Stromal cell of bone marrow (primary cell): ENCODE measurements at regions not wholly inside any gene's neighbourhood (a gene's known extent, or its start where the extent isn't known, plus 50 kb on each side); places are given as distances from the start of the nearest gene placed in this dataset.

ENCODE experiments used
- DNase-seq: peaks from one replicate; pipeline ENCODE4 v3.0.0-alpha.2; 2012; ENCODE audit warnings: low read depth

DNA sequence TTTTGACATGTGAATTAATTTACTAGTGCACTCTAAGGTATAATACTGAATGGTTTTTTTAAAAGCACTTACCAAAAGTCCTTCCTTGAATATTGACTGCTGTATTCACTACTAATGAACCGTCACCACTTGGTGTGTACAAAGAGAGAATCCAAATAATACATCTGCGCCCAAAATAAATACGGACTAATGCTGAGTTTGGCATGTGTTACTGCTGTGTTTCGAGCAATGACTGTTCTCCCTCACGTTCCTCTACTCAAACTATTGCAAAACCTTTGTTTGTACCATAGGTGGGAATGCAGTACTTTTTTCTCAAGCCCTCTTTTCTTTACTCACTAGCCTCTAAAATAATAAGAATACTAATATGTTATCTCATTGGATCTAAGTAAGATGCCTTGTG lies 305.5 kb downstream of the QKI start:
- DNase-seq: no peak

DNA sequence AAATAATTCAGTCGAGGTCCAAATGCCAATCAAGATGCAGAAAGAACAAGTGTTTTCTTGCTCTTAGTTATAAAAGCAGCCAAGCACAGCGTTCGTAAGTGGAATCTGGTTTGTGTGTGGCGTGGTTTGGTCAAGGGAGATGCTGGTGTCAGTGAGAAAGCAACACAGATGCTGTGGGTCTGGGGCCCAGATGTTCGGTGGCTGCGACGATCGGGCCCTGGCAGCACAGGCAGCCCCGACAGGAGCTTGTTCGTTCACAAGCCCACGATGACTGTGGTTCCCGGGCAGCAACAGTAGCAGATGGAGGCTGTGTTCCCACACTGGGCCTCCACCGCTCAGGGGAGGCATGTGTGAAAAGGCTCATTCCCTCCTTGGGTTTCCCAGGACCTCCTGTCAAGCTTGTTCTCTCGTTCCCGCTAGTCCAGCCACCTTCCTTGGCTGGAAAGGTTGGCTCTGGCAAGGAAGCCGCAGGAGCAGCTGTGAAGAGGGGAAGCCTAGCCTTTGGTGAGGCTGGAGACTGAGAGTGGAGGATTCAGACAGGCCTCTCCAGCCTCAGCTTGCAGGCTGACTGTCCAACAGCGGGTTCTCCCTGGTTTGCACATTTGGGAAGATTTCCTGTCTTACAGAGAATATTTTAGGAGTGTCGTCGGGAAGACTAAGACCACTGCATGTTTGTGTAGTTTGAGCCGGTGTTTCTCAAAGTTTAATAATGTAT lies 304.7 kb downstream of the QKI start:
- no peak for DNase-seq

DNA sequence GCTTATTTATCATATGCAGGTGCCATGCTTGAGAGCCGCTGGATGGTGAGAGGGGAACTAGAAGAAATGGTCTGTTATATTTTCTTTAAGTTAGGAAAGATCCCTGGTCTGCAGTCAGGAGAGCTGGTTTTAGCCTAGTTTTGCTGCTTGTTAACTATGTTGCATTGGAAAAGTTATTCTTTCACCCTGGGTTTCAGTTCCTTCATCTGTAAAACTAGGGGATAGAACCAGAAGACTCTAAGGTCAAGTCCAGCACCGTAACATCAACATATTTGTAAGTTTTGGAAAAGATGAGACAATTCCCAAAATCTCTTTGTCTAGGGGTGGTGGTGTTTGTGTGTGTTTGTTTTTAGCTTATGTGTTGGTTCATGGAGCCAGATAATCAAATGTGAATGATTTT lies 304.0 kb downstream of the QKI start:
- no peak for DNase-seq

DNA sequence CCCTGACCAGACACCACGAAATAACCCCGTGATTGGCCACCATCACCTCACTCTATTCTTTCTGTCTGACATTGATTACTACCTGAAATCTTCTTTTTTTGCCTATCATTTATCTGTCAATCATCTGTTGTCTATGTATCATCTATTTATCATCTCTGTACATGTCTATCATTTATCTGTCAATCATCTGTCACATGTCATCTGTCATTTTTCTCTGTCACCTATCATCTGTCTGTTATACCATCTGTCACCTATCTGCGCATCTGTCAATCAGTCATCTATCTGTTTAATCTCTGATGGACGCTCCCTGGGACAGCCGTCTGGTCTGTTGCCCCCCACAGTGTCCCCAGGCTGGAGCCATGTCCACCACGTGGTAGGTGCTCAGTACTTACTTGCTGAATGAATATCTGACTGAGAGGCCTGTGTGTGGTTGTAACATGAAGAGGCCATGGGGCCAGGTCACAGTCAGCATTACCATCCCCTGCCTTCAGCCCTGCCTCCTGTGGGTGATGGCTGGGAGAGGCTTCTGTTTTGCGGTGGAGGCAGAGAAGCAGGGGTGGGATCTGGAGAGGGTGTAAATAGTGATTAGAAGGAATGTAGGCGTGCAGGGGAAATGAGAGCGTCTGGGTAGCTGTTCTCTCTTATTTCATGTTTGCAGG lies 302.7 kb downstream of the QKI start:
- DNase-seq: no peak

DNA sequence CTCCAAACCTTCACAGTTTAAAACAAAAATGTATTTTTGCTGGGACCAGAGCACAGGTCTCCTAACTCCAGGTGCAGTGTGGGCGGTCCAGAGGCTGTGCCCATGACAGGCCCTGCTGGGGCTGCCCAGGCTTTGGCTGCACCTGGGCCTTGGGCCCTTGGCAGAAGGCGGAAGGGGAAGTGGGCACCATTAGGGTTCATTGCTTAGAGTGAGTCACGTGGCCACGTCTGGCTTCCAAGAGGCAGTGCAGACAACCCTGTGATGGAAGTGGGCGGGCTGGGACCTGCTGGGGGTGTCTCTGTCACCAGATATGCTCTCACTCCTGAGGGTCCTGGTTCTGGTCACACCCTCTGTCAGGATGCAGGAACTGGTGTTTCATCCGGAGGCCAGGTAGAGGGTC lies 302.2 kb downstream of the QKI start:
- no peak for DNase-seq

DNA sequence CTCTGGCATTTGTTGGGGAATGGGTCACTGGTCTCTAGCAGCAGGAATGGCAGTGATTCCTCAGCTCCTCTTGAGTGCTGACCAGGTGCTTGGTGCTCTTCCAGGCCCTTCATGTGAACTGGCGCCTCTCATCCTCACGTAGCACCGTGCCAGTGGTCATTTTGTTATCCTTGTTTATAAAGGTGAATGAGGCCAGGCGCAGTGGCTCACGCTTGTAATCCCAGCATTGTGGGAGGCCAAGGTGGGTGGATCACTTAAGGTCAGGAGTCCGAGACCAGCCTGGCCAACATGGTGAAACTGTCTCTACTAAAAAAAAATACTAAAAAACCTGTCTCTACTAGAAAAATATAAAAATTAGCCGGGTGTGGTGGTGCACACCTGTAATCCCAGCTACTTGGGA lies 301.3 kb downstream of the QKI start:
- DNase-seq: no peak

DNA sequence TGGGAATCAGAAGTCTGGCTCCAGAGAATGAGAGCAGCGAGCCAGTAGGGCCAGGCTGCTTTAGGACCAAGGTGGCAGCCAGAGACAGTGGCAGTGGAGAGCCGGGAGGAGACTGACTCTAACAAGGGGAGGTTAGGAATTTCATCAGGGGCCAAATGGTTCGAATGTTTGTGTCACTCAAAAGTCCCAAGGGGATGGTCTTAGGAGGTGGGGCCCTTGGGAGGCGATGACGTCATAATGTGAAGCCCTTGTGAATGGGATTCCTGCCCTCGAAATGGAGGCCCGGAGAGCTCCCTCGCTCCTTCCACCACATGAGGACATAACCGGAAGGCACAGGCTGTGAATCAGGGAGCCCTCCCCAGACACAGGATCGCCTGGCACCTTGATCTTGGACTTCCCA lies 299.7 kb downstream of the QKI start:
- DNase-seq: no peak

DNA sequence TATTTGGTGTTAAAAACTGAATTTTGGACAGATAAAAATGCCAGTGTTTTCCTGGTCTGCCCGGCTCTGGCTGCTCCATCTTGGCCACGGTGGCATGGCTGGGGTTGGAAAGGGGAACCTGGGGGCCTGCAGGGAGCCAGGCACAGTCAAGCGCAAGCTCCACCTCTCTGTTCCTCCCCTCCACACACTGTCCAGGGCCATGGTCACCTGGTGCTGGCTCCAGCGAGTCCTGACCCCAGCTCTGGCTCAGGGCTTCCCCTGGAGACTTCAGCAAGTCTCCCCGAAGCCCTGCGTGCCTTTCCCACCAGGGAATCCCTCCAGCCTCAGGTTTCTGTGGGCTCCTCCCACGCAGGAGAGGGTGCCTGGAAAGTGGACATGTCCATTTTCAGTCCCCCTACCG lies 298.5 kb downstream of the QKI start:
- no peak for DNase-seq

DNA sequence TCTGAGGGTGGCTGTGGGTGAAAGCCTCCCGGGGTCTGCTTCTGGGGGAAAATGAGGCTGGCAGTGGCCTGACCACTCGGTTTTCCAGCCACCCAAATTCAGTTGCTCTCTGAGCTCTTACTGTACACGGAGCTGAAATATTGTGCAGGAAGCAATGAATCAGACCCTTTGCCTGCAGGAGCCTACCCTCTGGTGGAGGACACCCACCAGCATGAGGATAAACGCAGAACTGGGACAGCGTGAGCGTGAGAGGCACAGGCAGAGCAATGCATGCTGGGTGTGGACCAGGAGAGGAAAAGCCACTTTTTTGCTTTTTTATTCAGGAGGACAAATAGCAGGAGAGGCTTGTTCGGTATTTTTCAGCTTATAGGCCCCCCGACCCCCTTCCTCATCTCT lies 298.0 kb downstream of the QKI start:
- no peak for DNase-seq

DNA sequence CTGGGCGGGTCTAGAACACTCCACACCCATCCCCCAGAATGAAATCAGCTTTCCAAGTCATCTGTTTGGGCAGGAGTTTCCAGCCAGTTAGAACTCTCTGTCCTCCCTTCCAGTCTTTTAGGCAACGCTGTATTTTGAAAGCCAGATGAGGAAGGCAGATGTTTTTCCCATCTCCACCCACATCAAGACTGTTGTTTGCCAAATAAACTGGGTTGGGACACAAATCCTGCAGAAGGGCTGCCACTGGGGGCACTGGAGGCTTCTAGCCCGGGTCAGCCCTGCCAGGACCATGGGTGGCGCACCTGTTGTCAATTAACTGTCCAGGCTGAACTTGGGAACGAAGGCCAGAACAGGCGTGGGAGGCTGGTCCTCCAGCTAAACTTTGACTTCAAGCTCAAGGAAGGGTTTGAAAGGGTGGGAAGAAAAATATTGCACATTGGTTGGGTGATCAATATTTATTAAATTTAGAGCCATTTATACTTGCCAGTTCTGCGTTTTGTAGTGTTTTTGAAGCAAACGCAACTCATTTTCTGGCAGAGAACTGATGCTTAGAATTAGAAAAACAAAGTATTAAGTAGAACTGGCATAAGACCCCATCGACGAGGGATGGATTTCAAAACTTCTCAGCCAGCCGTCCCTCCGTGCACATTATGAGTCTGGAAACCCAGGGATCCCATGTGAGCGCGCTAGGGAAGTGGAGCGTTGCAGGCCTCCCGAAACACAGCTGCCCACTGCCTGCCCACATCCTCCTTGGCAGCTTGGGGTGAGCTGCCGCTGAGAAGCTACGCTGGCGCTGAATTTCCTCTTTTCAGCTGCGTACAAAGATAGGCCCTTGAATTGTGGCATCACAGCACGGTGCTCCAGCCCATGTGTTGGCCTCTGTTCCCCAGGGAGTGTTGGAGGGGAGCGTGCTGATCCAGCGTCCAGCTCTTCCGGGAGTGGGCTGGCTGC lies 297.4 kb downstream of the QKI start:
- DNase-seq: peak; percentile 23

DNA sequence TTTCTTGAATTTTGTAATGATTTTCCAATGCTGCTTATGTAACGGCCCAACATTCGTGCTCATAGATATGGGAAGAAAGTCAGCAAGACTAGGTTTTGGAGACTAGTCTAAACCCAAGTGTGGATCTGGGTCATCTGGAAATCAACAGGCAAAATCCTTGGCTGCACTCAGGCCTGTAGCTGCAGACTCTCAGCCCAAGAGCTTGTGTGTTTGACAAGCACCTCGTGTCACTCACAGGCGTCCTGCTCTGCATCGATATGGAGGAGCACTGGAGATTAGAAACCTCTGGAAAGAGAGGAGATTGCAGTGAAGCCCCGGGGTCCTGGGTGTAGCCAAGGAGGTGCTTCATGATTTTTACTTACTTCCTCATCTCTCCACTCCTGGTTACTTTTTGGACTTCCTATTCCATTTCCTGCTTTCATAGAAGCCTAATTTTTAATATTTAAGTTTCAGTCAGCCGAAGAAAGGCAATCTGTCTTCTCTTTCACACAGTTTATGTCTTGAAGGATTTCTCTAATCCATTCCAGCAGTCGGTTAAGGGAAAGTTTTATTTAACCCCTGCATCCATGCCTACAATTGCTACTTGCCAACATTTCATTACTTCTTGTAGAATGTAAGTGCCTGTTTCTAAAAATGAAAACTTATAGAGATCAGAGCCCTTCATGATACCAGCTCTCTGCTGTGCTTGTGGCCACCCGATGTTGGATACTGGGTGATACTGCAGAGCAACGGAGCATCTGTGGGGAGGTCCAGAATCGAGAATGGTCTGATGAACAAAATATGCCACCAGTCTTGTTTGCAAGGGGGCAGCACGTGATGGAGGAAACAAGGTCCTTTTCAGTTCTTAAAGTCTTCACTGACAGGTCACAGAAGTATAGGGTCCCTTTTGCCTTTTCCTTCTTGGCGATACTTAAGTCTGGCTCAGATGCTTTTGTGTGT lies 296.3 kb downstream of the QKI start:
- DNase-seq: no peak

DNA sequence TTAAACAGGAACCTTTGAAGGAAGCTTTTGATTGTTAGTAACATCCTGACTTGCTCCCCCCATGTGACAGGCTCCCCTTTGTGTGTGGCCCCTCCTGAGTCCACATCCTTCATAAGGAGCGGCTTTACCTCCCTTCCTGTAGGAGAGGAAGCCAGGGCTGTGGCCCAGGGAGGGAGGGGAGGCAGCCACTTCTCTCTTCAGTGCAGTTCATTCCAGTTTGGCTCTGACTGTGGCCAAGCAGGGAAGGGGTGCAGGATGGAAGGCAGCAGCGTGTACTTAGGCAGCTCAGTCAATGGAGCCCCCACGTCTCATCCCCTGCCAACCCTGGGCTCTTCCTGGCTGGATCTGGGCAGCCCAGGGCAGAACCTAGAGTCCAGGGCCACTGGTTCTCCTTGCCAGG lies 295.2 kb downstream of the QKI start:
- no peak for DNase-seq

DNA sequence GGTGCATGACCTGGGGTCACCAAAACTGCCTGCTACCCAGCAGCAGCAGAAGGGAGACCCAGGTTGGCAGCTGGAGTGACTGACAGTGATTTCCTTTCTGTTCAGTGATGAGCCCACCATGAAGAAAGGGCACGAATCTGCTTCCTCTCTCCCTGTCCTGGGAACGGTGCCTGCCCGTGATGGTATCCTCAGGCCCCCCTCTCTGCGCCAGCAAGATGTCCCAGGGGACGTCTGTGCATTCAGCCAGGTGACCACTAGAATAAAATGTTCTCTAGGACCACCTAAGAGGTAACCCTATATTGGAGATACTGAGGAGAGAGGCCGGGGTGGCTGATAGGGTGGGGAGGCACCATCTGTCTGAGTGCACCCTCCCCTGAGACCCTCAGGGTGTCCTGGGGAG lies 294.7 kb downstream of the QKI start:
- no peak for DNase-seq

DNA sequence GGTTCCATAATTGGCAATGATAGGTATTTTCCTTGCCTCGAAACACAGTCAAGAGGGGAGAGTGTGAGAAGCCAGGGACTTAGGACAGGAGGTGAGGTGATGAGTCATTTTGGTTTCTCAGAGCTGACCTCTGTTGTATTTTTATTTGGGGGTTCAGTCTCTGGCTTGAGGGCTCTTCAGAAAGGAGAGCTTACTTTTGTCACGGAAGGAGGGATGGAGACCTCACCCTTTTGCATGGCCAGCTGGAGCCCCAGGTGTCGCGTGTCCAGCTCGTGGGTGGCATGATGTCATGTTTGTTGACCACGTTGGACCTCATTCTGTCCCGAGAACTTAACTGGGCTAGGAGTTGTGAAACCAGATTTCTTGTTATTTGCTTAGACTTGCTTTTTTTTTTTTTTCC lies 293.9 kb downstream of the QKI start:
- no peak for DNase-seq

DNA sequence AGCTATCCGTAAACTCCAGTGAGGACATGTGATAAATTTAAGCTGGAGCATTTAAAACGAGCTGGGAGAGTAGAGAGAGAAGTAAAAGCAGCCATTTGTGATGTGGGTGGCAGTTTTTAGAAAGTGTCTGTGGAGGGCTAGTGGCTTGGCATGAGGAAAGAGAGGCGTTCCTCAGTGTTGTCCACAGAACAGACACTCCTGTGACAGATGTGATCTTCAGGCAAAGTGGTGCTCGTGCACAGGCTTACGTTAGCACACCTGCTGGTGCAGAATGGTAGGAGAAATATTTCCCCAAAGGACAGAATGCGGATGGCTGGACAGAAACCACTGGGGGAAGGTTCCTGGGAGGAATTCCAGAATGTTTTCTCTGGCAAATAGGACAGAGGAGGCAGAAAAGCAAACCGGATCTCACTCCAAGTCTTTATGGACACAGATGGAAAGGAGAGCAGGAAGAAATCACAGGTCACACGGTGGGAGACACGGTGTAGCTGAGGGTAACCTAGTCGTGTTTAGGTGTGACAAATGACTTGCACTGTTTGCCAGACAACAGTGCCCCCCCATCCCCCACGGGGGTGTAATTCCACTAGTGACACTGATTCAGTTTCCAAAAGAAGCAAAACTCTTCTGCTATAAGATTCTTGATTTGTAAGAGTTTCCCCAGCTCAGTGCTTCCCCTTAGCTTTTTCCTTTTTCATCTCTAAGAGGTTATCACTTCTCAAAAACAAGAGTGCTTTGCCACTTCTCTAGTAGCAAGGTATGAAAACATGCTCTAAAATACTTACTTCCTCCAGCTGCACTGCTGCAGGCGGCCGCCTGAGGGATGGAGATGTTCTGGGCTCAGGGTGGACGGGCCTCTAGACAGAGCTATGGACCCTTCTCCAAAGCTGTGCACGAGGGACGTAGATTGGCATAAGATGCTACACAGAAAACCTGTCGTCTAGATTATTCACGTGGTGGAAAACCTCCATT lies 293.2 kb downstream of the QKI start:
- no peak for DNase-seq

DNA sequence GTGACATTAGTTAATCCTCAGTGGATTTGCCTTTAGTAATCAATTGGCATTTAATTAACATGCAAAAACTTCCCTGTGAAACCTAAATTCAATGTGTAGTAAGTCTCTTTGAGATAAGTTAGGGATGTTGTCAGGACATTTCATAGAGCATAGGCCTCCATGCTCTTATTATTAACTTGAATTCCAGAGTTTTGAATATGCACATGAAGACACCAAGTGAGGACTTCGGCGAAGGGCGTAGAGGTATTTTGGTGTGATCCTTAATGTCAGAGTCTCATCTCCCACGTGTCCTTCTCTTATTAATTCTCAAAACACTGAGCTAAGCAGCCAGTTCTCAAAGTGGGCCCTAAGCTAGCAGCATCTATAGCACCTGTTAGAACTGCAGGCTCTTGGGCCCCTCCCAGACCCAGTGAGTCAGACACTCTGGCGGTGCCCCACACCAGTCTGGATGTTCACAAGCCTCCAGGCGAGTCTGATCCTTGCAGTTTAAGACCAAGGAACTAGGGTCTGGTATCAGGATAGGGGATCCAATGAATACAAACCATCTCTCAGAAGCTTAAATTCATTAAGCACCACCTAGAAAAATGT lies 292.1 kb downstream of the QKI start:
- DNase-seq: no peak

DNA sequence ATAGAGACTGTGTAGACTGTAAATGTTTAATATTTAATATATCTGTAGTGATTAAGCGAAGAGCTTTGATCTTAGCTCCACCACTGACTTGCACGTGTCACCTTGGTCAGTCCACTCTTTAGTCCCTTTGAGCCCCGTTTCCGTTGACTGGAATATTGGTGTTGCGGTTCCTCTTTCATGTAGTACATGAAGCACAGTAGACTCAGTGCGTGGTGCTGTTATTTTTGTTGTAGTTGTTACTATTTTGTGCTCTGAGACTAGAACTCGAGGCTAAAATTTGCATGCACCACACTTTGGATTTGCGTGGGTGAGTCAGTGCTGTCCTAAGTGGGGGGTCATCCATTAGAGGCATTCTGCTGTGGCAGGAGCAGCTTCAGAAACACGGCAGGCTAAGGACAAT lies 291.4 kb downstream of the QKI start:
- DNase-seq: no peak

DNA sequence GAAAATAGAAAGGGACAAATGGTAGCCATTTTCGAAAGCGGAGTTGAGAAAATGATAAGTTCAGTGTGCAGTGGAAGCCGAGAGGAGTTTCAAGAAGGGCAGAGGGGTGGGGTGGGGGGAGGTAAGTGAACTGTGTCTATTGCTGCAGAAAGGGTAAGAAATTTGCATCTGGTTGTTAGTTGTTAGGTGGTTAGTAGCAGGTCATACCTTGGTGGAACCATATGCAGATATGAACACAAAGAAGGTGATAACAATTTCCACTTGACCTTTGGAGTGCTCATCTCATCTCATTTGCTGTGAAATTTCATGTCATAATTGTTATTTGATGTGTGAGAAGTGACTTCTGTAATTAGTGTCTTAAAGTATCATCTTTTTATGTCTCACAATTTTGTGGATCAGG lies 288.2 kb downstream of the QKI start:
- no peak for DNase-seq

DNA sequence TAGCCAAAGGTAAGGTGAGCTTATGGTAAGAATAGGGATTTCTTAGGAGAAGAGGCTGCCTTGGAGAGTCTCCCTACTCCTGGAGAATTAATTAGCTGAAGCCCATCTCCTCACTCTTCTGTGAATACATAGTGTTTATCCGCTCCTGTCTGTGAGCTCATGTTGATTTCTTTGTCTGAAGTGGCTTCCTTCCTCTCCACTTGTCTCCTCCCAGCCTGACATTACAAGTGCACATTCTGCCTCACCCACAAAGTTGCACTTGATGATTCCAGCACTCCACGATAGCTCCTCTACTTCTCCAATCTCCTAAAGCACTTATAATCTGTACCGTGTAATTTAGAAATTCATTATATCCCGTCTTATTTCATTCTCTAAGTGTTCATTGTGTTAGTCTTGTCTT lies 287.2 kb downstream of the QKI start:
- DNase-seq: no peak

DNA sequence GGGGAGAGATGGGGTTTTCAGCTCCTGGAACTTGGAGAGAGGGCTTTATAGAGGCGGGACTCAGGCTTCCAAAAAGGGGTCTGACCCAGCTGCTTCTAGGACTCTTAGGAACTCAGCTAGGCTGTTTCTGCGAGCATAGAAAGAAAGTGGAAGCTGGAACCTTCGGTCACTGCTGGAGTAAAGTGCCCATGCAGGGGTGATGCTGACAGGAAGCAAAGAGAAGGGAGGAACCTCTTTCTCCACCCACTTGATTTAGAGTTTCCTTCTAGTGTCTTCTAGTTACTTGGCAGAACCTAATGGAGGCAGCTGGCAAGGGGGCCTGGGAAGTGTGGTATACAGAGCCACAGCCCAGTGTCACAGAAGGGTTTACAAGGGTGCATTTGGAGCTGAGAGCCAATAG lies 283.6 kb downstream of the QKI start:
- no peak for DNase-seq
